Transverse colon (tissue), 3 donors: ENCODE measurements at regions not wholly inside any gene's neighbourhood (a gene's known extent, or its start where the extent isn't known, plus 50 kb on each side); places are given as distances from the start of the nearest gene placed in this dataset.

Source experiments
- EP300 ChIP-seq: sonication (generic); formaldehyde crosslinking; IDR thresholded peaks from one replicate; pipeline ENCODE4 v1.6.1; 2017; ENCODE audit warnings: antibody characterized with exemption, low read depth
- POLR2A ChIP-seq: fragments of 450-650 bp; IDR thresholded peaks from one replicate; pipeline ENCODE4 v1.6.1; 2016; ENCODE audit warnings: antibody characterized with exemption, mild to moderate bottlenecking, moderate library complexity
- TF ChIP-seq, protein P1 (sequence below), 5 experiments: fragments of 200-600 bp in 3 of 5; fragments of 450-650 bp in 2 of 5; sonication (generic) in 3 of 5; IDR thresholded peaks; 1 replicate in 2 of 5; 2 replicates in 3 of 5; pipeline ENCODE4 v1.5.1; 2016 to 2017; ENCODE audit warnings: antibody characterized with exemption in 5 of 5, inconsistent platforms in 3 of 5, mild to moderate bottlenecking in 2 of 5, moderate library complexity in 1 of 5

DNA sequence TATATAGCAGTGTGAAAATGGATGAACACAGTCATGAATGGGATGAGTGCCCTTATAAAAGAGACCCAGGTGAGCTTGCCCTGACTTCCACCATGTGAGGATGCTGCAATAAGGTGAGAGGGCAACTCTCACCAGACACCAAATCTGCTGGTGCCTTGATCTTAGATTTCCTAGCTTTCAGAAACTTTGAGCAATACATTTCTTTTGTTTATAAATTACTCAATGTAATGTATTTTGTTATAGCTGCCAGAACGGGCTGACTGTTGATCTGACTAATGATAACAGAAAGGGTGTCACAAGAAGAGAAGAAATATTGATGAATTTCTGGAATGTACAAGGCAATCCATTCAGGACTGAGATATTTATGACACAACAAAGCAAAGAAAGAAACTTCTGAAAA, 180.5 kb downstream of the MCHR2 start:
- TF ChIP-seq, protein P1, sequence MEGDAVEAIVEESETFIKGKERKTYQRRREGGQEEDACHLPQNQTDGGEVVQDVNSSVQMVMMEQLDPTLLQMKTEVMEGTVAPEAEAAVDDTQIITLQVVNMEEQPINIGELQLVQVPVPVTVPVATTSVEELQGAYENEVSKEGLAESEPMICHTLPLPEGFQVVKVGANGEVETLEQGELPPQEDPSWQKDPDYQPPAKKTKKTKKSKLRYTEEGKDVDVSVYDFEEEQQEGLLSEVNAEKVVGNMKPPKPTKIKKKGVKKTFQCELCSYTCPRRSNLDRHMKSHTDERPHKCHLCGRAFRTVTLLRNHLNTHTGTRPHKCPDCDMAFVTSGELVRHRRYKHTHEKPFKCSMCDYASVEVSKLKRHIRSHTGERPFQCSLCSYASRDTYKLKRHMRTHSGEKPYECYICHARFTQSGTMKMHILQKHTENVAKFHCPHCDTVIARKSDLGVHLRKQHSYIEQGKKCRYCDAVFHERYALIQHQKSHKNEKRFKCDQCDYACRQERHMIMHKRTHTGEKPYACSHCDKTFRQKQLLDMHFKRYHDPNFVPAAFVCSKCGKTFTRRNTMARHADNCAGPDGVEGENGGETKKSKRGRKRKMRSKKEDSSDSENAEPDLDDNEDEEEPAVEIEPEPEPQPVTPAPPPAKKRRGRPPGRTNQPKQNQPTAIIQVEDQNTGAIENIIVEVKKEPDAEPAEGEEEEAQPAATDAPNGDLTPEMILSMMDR (IDR thresholded peaks at IDR 0.05): no peak
- no peak for TF ChIP-seq POLR2A
- no peak for TF ChIP-seq EP300
